ENCODE measurements at regions not wholly inside any gene's neighbourhood (a gene's known extent, or its start where the extent isn't known, plus 50 kb on each side); places are given as distances from the start of the nearest gene placed in this dataset.

- Histone ChIP-seq H3K36me3 (no peaks in the 10 kb centered on the region), H3K4me3 (no peak overlapping the region), H3K27ac (no peak overlapping the region), H3K9me3 (no peaks in the 10 kb centered on the region), H3K27me3 (peaks cover 0 to 49% of the 10 kb centered on the region in 2 donors), H3K4me1 (no peaks in the 10 kb centered on the region)
- intact Hi-C loops (cut with DNase I; ENCODE audit: low total_unique reads): no loop called here
- TF ChIP-seq CTCF (IDR thresholded peaks at IDR 0.05): no peak
- TF ChIP-seq POLR2AphosphoS5 (IDR thresholded peaks at IDR 0.05): no peak
- no peak for TF ChIP-seq POLR2A (IDR thresholded peaks at IDR 0.05)
- DNase-seq (ENCODE audit: low spot score in 2 of 2): peak in 1 of 2 donors; percentile 21
Measured at GRCh38 chr10:131546086-131546810, 234.7 kb upstream of the TCERG1L start.

DNA sequence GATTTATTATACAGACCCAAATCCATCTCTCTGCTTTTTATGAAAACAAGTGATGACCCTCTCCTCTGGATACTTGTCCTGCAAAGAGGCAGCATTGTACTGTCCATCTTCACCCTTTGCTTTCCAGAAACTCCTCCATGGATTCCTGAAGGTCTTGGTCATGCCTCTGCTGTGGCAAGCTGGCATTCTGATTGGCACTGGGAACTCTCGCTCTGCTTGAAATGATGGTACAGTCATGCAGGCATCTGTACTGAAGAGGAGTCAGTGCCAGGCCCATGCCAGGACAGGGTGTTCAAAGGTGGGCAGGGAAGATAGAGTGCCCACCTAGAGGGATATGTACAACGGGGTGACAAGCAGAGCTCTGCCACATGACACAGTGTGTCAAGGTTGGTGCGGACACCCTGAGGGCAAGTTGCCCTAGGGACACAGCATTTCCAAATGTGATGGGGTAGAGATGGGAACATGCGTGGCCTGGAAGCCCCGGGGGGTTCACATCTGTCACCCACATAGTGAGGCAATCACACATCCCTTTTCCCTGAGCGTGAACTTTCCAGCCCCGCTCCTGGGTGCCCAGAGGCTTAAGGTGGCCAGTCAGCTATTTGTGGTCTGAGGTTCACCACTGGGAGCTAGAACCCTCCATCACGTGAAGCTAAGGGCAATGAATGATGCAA is 235.7 kb upstream of the TCERG1L start:
- Histone ChIP-seq H3K9me3 (no peaks in the 10 kb centered on the region), H3K27ac (no peak overlapping the region), H3K36me3 (no peaks in the 10 kb centered on the region), H3K27me3 (peaks cover 0 to 48% of the 10 kb centered on the region in 2 donors), H3K4me3 (no peak overlapping the region), H3K4me1 (no peaks in the 10 kb centered on the region)
- intact Hi-C loops (cut with DNase I; ENCODE audit: low total_unique reads): no loop called here
- DNase-seq (ENCODE audit: low spot score in 2 of 2): no peak
- TF ChIP-seq POLR2AphosphoS5 (IDR thresholded peaks at IDR 0.05): no peak
- no peak for TF ChIP-seq POLR2A (IDR thresholded peaks at IDR 0.05)
- TF ChIP-seq CTCF (IDR thresholded peaks at IDR 0.05): no peak

DNA sequence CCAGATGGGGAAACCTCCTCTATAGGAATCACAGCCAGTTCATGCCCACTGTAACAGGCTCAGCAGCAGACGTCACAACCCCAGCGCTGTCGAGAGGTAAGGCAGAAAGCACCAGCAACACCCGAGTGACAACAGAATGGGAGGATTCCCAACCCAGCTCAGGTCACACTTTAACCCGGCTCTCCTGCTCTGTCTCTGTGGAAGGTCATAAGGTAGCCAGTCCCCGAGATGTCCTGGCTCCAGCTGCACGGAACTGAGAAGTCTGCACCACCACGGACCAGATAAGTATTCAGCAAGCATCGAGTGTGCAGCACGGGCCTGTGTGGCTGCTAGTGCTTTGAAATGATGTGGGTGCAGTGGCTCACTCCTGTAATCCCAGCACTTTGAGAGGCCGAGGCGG is 236.7 kb upstream of the TCERG1L start:
- Histone ChIP-seq H3K4me3 (no peak overlapping the region), H3K36me3 (no peaks in the 10 kb centered on the region), H3K27me3 (peaks cover 0 to 39% of the 10 kb centered on the region in 2 donors), H3K4me1 (no peaks in the 10 kb centered on the region), H3K9me3 (no peaks in the 10 kb centered on the region), H3K27ac (no peak overlapping the region)
- TF ChIP-seq POLR2A (IDR thresholded peaks at IDR 0.05) (no peak), CTCF (IDR thresholded peaks at IDR 0.05) (no peak), POLR2AphosphoS5 (IDR thresholded peaks at IDR 0.05) (no peak)
- no peak for DNase-seq (ENCODE audit: low spot score in 2 of 2)
- intact Hi-C loops (cut with DNase I; ENCODE audit: low total_unique reads): no loop called here

- Histone ChIP-seq H3K4me3 (no peak overlapping the region), H3K27me3 (peaks cover 0 to 31% of the 10 kb centered on the region in 2 donors), H3K4me1 (no peaks in the 10 kb centered on the region), H3K36me3 (no peaks in the 10 kb centered on the region), H3K27ac (no peak overlapping the region), H3K9me3 (no peaks in the 10 kb centered on the region)
- TF ChIP-seq CTCF (IDR thresholded peaks at IDR 0.05) (no peak), POLR2A (IDR thresholded peaks at IDR 0.05) (no peak)
- DNase-seq (ENCODE audit: low spot score in 2 of 2): no peak
- intact Hi-C loops (cut with DNase I; ENCODE audit: low total_unique reads): no loop called here
Measured at GRCh38 chr10:131549116-131549515, 237.6 kb upstream of the TCERG1L start.

- H3K36me3 ChIP-seq: no peaks in the 10 kb centered on the region
- H3K9me3 ChIP-seq: no peaks in the 10 kb centered on the region
- peaks cover 0 to 25% of the 10 kb centered on the region in 2 donors for H3K27me3 ChIP-seq
- H3K27ac ChIP-seq: no peak overlapping the region
- no peak overlapping the region for H3K4me3 ChIP-seq
- intact Hi-C loops (cut with DNase I; ENCODE audit: low total_unique reads): no loop called here
- TF ChIP-seq POLR2AphosphoS5 (IDR thresholded peaks at IDR 0.05) (no peak), CTCF (IDR thresholded peaks at IDR 0.05) (no peak), POLR2A (IDR thresholded peaks at IDR 0.05) (no peak)
- no peak for DNase-seq (ENCODE audit: low spot score in 2 of 2)
- no peaks in the 10 kb centered on the region for H3K4me1 ChIP-seq
Measured at GRCh38 chr10:131553121-131553520, 241.6 kb upstream of the TCERG1L start.
